ENCODE measurements at regions not wholly inside any gene's neighbourhood (a gene's known extent, or its start where the extent isn't known, plus 50 kb on each side); places are given as distances from the start of the nearest gene placed in this dataset.

DNA sequence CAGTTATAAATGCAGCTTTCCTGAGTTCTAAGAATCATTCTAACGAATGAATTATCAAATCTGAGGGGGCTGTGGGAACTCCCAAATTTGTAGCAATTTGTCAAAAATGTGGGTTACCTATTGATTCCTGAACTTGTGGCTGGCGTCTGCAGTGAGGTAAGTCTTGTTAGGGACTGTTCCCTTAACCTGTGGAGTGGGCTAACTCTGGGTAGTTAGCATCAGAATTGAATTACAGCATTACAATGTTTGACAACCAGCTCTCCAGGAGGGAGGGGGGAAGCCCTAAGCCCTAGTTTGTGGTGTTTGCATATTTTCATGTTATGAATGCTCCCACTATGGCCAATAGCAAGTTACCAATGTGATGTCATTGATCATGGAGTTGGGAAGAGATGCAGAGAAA, 65.9 kb upstream of the STT3B start (continued):
- TF ChIP-seq, protein P1, sequence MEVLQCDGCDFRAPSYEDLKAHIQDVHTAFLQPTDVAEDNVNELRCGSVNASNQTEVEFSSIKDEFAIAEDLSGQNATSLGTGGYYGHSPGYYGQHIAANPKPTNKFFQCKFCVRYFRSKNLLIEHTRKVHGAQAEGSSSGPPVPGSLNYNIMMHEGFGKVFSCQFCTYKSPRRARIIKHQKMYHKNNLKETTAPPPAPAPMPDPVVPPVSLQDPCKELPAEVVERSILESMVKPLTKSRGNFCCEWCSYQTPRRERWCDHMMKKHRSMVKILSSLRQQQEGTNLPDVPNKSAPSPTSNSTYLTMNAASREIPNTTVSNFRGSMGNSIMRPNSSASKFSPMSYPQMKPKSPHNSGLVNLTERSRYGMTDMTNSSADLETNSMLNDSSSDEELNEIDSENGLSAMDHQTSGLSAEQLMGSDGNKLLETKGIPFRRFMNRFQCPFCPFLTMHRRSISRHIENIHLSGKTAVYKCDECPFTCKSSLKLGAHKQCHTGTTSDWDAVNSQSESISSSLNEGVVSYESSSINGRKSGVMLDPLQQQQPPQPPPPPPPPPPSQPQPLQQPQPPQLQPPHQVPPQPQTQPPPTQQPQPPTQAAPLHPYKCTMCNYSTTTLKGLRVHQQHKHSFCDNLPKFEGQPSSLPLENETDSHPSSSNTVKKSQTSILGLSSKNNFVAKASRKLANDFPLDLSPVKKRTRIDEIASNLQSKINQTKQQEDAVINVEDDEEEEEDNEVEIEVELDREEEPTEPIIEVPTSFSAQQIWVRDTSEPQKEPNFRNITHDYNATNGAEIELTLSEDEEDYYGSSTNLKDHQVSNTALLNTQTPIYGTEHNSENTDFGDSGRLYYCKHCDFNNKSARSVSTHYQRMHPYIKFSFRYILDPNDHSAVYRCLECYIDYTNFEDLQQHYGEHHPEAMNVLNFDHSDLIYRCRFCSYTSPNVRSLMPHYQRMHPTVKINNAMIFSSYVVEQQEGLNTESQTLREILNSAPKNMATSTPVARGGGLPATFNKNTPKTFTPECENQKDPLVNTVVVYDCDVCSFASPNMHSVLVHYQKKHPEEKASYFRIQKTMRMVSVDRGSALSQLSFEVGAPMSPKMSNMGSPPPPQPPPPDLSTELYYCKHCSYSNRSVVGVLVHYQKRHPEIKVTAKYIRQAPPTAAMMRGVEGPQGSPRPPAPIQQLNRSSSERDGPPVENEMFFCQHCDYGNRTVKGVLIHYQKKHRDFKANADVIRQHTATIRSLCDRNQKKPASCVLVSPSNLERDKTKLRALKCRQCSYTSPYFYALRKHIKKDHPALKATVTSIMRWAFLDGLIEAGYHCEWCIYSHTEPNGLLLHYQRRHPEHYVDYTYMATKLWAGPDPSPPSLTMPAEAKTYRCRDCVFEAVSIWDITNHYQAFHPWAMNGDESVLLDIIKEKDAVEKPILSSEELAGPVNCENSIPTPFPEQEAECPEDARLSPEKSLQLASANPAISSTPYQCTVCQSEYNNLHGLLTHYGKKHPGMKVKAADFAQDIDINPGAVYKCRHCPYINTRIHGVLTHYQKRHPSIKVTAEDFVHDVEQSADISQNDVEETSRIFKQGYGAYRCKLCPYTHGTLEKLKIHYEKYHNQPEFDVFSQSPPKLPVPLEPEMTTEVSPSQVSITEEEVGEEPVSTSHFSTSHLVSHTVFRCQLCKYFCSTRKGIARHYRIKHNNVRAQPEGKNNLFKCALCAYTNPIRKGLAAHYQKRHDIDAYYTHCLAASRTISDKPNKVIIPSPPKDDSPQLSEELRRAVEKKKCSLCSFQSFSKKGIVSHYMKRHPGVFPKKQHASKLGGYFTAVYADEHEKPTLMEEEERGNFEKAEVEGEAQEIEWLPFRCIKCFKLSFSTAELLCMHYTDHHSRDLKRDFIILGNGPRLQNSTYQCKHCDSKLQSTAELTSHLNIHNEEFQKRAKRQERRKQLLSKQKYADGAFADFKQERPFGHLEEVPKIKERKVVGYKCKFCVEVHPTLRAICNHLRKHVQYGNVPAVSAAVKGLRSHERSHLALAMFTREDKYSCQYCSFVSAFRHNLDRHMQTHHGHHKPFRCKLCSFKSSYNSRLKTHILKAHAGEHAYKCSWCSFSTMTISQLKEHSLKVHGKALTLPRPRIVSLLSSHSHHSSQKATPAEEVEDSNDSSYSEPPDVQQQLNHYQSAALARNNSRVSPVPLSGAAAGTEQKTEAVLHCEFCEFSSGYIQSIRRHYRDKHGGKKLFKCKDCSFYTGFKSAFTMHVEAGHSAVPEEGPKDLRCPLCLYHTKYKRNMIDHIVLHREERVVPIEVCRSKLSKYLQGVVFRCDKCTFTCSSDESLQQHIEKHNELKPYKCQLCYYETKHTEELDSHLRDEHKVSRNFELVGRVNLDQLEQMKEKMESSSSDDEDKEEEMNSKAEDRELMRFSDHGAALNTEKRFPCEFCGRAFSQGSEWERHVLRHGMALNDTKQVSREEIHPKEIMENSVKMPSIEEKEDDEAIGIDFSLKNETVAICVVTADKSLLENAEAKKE (CRISPR knock-in tag; IDR thresholded peaks at IDR 0.05), result no peak
- no peak for TF ChIP-seq CTCF (conservative IDR thresholded peaks at IDR 0.05; ENCODE audit: low read depth in 2 of 2)

GRCh38 chr3:31468433-31468832, 64.3 kb upstream of the STT3B start:
- Histone ChIP-seq H3K4me3 (no peak overlapping the region), H3K36me3 (ENCODE audit: insufficient read depth) (no peaks in the 10 kb centered on the region), H4K20me1 (replicated peaks; ENCODE audit: insufficient read depth) (no peaks in the 10 kb centered on the region), H3F3A (replicated peaks; ENCODE audit: low read depth) (no peaks in the 10 kb centered on the region), H3K9me2 (ENCODE audit: insufficient read depth) (no peaks in the 10 kb centered on the region), H3K4me2 (no peak overlapping the region), H3K4me1 (ENCODE audit: insufficient read depth) (peaks cover 18% of the 10 kb centered on the region), H3K79me2 (replicated peaks; ENCODE audit: insufficient read depth) (no peaks in the 10 kb centered on the region), H3K27ac (ENCODE audit: low read depth) (no peak overlapping the region), H3K27me3 (ENCODE audit: insufficient read depth) (no peaks in the 10 kb centered on the region), H2AFZ (no peak overlapping the region)
- H3K27me3 Mint-ChIP-seq (ENCODE audit: insufficient read depth, low read depth, poor library complexity), result no peaks in the 10 kb centered on the region
- TF ChIP-seq ZNF114 (CRISPR knock-in tag; IDR thresholded peaks at IDR 0.05), result no peak
- no peak for TF ChIP-seq EZH2phosphoT487 (IDR thresholded peaks at IDR 0.05; ENCODE audit: unreplicated experiment)
- no peak for TF ChIP-seq NANOG (IDR thresholded peaks at IDR 0.05; ENCODE audit: borderline replicate concordance)
- no peak overlapping the region for H3K27ac Mint-ChIP-seq
- DNase-seq (ENCODE audit: low spot score), result no peak
- no peaks in the 10 kb centered on the region; the same call in 2 of the 3 replicates for H3K9me3 Mint-ChIP-seq
- H3K4me1 Mint-ChIP-seq, result peaks cover 22% of the 10 kb centered on the region
- no peak overlapping the region for H3K4me3 Mint-ChIP-seq
- ATAC-seq, result no peak
- H3K36me3 Mint-ChIP-seq (ENCODE audit: low read depth), result no peaks in the 10 kb centered on the region
